Activated CD4-positive, alpha-beta T cell treated with anti-CD3 and anti-CD28 coated beads, Interleukin-2, amount 50 U/mL, for 4 hours (primary cell): ENCODE measurements at regions not wholly inside any gene's neighbourhood (a gene's known extent, or its start where the extent isn't known, plus 50 kb on each side); places are given as distances from the start of the nearest gene placed in this dataset.

Source experiments
- DNase-seq, 2 experiments: peaks; one replicate each; pipeline ENCODE4 v3.0.0-alpha.2; 2020

DNA sequence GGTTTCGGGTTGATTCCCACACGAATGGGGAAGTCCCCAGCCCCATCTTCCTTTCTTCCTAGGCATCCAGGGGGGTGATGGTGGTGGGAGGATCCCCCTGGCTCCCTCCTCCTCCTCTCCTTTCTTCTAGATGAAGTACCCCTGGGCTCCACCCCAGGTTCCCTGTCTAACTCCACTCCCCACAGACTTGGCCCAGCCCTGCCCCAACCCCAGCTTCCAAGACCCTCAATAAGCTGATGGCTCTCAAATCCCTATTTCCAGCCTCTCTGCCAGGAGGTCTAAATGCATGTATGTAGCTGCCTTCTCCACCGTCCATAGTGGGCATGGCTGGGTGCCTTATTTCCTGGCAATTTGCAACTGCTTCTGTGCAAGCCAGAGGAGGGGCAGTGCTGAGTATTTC lies 383.7 kb downstream of the BCL11B start:
- DNase-seq, result no peak

DNA sequence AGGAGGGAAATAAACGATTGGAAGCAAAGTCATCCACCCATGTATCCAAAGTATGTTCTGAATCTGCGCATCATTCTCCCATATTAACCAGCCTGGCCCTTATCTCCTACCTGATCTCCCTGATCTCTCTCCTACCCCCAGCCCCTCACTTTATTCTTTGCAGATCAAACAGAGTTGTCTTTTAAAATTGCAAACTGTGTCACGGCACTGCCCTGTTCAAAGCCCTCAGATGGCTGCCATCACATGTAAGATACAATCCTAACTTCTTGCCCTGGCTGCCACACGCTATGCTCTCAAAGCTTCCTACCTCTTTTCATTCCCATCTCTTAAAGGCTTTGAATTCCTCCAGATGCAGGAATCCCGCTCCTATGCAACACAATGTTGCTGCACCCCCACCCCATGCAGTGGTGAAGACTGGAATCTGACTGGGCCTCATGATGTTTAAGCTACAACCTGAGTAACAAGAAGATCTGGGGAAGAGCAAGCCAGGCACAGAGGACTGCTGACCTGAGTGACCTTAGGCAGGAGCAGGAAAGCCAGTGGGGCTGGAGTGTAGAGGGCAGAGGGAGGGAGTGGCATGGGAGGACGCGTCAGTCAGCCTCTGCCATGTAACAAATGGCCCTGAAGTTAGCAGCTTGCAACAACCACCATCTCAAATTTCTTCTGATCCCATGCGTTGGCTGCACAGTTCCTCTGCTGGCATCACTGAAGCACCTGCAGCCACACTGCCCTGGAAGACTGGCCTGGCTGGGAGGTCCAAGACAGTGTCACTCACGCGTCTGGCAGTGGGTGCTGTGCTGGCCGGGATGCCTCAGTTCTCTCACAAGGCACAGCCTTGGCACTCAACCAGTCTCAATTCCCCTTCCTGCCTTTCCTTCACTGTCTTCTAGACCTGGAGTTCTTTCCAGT lies 382.8 kb downstream of the BCL11B start:
- no peak for DNase-seq

DNA sequence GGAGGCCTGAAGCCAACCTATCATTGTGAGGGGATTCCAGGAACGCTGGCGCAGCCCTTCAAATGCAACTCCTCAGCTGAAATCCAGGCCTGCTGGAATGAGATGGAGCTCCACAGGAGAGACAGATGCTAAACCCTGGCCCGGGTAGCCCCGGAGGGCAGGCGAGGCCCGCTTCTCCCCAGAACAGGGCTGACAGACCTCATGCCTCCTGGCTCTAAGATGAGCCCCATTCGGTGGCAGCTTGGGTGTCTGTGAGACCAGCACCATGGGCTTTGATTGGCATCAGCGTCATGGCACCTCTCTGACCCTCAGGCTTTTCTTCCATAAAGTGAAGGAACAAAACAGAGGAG lies 382.2 kb downstream of the BCL11B start:
- DNase-seq, result no peak

DNA sequence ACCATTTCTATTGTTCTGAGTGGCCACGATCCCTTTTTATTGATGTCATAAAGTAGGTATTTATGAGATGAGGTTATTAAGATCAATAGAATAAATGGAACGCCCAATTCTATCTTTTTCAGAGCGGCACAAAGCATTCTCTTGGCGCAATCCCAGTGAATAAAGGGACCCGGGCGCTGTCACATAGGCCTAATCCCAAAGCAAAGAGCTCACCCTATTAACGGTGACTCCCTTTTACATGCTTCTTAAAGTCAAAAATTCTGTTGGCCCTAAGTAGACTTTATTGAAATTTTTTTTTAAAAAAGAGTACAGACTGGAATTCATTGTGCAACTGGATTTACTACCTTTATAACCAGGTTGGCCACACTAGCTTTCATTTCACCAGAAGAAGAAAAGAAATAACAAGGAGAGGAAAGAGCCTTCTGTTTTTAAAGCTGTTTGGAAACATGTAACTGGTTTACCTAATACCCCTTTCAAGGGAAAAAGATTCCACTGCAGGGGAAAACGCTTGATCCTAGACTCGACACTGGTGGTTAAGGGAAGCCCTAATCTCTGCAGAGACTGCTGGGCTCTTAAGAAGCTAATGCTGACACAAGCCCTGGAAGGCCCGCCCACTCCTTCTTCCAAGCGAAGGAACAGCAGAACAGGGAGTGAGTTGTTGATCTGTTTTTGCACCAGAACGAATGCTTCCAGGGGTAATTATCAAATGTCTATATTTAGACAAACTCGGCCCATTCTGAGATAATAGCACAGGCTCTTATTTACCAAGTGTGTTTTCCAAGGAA lies 381.2 kb downstream of the BCL11B start:
- no peak for DNase-seq

DNA sequence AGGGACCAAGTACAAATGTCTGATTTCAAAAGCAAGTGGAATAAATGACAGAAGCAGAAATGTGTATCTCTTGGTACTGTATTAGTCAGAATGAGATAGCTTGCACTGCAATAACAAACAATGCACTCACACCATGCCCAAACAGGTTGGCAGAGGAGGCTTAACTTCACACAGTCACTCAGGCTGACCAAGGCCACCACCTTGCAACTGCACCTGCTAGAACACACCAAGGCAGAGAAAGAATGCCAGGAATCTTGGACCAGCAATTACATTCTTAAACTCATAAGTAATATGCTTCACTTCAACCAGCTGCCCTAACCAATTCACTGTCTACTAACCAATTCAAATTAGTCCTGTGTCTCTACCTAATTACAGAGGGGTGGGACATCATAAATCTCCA lies 378.3 kb downstream of the BCL11B start:
- DNase-seq, result no peak

DNA sequence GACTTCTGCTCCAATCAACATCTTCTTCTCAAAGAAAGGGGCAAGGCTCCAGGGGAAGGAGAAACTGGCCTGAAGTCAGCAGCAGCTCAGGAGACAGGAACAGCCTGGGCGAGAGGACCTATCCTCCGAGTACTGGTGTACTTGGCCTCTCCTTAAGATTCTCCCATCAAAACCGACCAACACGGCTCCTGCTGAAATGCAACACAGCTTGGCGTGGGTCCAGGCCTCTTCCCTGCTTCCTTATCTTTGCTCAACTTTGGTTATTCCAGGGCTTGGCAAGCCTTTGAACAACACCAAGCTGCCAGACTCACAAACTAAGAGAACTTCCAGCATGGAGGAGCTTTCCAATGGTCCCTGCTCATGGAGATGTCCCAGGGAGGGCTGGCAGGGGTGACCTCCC lies 377.4 kb downstream of the BCL11B start:
- DNase-seq, result no peak

DNA sequence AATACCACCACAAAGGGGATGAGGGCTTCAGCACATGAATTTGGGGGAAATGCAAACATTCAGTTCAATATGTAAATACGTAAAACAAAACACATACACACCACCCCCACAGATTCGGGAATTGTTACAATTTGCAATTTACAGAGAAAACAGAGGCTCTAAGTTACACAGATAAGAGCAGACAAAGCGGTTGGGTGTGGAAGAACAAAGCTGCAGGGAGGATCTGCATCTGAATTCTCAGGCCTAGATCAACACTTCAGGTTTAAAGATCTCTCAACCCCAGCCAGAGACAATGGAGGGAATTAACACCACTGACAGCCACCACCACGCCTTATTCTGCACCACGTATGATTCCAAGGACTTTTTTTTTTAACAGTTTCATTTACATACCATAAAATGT lies 375.5 kb downstream of the BCL11B start:
- no peak for DNase-seq

DNA sequence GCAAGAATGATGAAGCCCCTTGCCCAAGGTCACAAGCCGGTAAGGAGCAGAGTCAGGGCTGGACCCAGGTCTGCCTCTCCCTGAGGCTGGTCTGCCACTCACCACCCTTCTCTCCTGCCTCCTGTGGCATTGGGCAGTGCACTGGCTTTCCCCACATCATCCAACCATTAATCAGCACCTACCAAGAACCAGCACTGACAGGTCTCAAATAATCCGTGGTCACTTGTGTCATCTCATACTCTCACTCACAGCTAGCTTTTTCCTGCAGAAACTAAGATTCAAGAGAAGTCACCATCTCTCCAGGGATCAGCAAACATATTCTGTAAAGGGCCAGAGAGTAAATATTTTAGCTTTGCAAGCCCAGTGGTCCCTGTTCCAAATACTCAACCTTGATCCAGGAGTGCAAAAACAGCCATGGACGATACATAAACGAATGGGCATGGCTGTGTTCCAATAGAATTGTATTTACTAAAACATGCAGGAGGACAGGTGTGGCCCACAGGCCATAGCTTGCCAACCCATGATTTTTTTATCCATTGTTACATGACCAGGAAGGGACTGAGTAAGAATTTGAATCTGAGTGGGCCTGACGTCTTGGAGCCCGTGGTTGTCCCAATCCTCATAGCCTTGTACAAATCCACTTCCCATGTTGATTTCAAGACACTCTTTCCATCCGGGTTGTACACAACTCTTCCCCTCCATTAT lies 374.2 kb downstream of the BCL11B start:
- no peak for DNase-seq

DNA sequence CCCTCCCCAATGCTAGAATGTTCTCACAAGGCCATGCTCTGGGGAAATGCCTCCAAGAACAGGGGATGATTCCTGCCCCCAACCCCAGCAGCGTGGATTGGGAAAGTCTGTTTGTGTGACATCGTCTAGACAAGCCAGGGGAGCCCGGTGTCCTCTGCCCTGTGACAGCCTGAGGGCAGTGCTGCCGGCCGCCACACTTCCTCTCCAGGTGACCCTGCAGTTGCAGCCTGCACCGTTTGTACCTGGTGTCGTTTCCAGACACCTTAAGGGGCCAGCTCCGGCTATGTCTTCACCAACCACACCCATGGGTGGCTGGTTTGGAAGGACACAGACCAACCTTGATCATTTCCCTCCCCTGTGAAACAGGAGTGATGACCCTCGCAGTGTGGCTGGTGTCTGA lies 372.6 kb downstream of the BCL11B start:
- DNase-seq, result no peak

DNA sequence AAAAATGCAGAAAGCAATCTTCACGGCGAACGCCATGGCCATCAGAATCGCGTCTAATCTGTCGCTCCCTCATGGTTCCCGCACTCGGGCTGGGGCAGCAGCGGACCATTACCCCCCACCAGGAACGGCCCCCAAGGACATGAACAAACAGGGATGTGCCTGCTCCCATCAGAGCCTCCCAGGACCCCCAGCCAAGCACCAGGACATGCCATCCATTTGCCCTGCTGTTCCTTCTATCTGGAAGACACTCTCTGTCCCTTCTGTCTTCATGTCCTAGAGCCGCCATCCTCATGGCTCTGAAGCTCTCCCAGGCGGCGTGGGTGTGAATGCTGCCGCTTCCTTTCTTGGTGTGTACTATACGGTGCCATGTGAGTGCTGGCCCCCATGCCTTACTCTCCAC lies 371.8 kb downstream of the BCL11B start:
- DNase-seq, result no peak

DNA sequence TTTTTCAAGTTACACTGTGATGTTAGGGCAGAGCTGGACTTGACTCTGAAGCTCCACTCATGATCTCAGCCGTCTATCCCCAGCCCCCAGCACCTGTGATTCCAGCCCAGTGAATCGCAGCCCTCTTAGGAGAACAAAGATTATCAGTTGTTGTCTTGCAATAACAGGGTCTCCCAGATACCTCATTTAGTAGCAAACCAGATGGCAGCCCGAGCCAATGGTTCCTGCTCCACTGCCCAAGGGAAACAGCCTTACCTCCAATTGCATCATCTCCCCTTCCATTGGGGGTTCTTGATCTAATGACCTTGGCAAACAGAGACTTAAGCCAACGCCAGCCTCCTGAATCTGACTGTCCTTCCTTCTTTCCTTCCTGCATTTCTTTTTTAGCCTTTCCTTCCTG lies 371.2 kb downstream of the BCL11B start:
- no peak for DNase-seq

DNA sequence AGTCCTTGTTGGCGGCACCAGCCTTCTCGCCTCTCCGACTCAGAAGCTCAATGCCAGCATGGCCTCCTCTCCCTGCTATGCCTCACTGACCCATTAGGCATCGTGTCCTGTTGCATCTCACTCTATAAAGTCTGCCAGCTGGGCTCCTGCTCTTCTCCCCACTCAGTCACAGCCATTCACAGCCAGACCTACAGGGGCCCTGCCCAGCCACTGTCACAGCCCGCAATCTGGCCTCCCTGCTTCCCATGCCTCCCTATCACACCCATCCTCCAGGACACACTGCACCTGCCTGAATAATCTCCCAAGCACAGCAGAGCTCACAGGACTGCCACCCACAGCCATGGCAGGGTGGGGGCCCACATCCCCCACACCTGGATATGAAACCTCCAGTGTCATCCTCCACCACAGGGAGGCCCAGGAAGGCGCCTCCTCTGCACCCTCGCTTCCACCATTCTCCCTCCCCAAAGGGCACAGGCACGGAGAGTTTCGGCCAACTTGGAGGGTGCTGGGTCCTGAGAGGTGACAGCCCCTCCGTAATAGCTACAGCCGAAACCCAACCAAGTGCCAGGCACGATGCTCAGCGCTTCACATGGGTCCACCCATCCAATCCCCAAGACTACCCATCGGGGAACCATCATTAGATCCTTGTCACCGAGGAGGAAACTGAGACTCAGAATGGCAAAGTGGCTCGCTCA lies 370.3 kb downstream of the BCL11B start:
- DNase-seq, result no peak

DNA sequence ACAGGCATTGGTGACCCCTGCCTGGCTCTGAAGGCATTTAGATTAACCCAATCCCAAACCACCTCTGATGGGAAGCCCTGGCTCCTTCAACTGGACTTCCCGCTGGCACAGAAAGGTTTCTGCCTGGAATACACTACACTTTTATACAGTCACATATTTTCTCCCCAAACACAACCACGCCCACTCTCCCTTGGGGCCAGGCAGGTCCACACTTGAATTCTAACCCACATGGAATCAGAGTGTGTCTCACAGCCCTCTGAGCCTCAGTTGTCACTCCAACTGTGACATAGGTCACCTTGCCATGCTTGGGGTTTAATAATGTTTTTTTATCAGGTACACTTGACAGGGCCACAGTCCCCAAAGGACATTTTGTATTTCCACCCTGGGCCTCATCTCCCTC lies 368.6 kb downstream of the BCL11B start:
- DNase-seq, result no peak

DNA sequence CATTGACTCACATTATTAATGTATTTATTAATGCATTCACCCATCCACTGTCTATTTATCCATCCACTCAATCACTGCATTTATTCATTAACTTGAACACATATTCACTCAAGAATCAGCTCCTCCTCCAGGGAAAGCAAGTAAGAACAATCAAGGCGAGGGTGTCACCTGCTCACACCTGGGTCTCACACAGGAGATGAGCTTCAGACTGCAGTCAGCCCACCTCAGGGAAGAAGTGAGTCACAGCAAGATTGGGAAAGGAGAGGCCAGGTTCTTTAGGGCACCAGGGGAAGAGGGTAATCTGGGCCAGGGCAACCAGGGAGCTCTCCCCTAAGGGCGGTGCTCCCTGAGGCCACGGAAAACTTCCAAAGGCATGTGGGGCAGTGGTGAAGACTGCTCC lies 367.3 kb downstream of the BCL11B start:
- DNase-seq, result no peak

DNA sequence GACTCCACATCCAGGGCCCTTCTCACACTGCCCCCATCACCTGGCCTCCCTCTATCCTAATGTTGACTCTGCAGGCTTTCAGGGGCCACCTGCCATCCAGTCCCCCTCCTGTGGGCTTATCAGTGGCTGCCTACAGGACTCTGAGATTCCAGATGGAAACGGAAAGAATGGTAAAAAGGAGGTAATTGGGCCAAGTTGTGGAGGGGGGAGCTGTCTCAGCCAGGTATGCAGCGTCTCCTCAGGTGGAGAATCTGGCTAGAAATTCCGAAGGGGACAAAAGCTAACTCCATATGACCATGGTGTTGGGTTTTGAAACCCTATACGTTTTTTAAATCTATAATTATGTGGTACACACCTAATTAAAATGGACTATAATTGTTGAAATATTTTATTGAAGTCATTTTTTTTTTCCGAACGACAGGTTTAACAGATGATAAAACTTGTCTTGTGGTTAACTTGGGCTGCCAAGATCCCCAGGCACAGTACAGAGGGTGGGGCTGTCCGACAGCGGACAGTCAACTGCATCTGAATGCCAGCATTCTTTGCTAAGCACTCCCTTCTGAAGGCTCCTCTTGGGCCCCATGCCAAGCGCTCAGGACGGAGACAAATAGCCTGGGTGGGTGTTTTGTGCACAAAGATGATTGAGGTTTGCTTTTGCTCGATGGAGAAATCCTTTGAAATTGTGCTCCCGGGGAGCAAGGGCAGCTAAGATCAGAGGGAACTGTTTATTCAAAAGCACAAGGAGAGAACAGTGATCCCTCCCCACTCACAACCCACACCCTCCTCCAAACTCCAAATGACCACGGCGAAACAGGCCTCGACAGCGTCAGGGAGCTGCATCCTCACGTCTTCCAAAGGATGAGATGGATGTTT lies 365.6 kb downstream of the BCL11B start:
- no peak for DNase-seq

DNA sequence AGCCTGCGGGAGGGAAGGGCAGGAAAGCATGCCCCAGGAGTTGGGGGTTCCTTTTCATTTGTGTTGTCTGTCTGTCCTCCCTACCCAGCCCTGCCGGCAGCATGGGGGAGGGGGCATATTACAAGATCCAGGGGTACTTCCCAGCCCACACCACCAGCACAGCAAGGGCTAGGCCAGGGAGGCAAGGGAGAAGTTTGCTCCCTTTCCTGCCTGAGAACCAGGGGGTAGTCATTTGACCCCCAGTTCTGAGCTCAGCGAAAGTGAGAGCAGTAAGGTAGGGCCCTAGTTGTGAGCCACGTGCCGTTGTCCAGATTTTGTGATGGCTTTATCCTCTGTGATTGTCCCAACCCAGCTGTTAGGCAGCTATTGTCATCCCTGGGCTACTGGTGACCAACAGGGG lies 364.7 kb downstream of the BCL11B start:
- no peak for DNase-seq

DNA sequence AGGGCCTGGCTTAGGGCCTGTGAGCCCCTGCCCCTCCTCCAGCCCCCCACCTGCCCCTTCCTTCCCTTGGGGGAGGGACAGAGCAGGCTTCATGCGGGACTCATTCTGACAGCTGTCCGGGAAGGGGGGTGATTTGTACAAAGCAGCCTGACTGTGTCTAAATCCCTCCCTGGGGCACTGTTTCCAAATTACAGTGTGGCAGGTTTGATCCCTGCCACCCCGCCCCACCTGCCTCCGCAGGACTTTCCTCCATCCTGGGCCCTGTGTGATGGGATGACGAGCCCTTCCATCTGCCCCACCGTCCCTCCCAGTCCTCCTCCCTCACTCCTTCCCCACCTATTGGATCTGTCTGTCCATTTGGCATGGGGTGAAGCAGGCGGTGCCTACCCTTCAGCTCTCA lies 363.9 kb downstream of the BCL11B start:
- no peak for DNase-seq

DNA sequence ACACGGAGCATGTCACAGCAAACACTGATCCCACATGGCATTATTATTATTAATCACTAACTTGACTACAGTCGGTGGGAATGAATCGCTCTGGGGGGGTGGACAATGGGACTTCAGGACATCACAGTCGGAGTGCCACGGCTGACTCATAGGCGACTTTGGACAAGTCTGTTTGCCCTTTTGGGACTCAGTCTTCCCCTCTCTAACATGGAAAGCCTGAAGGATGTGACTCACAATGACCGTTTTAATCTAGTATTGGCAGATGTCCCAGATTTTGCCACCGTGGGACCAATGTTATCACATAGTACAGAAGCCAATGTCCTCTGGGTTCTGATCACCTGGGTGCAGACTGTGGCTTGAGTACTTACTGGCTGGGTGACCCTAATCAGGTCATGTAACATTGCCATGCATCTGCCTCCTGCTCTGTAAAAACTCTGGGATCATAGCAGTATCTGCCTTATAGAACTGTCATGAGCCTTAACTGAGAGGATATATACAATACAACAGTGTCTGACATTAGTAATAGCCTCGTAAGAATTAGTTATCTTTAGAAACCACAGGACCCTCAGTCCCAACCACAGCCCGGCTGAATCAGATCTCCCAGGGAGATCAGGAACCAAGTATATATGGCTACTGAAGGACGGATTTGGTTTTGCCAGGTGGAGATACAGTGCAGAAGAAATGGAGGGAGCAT lies 362.6 kb downstream of the BCL11B start:
- no peak for DNase-seq

DNA sequence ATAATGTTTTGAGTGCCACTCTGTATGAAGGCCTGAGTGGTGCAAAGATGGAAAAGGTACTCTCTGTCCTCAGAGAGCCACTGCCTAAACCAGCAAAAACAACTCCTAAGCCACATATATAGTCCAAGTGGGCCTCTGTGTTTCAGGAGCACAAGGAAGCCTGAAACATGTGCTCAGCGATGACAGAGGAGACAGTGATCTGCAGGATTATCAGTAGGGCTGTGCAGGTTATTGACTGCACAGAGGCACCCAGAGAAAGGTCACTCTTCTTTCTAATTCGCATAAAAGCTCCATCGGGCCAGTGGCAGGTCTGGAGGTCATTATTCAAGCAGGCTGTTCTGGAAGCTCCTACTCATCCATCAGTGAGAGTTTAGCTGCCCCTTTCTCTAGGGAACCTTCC lies 361.9 kb downstream of the BCL11B start:
- DNase-seq, result no peak

DNA sequence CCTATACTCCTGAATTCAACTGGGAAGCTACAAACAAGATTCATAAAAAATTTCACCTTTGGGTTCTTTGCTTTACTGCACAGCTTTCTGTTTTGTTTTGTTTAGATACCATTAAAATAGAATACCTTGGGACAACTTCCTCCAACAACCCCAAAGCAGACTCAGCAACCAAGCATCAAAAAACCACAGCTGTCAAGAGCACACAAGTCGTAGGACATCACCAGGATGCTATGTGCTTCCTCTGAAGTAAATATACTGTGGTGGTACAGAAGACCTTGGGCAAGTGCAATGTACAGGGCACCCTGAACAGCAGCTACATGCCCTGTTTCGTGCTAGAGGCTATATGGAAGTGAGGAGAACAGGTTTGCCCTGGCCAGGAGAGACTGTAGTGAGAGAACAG lies 359.3 kb downstream of the BCL11B start:
- no peak for DNase-seq

DNA sequence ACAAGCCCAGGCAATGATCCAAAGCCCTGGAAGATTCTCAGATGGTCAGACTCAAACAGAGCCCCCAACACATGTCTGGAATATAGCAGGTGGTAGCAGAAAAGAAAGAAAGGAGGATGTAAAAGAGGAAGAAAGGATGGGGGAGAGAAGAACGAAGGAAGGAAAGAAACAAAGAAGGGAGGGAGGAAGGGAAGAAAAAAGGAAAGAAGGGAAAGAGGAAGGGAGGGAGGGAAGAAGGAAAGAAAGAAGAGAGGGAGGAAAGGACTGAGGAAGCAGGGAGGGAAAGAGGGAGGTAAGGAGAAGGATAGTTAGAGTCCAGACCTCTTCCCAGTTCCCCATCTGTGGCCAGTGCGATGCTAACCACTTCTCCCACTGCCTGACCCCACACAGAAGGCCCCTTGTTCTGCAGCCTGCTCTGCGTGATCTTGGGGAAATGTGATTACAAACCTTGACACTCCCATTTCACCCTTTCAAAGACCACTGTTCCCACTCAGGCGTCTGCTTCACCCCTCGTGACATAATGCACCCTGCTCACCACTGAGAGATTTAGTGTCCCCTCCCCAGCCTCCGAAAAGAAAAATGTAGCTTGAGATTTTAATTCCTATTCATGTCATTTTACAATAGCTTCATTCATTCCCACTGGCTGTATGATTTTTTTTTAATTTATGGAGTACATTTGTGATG lies 357.9 kb downstream of the BCL11B start:
- DNase-seq, result no peak
